Fibroblast of lung (primary cell): ENCODE measurements at regions not wholly inside any gene's neighbourhood (a gene's known extent, or its start where the extent isn't known, plus 50 kb on each side); places are given as distances from the start of the nearest gene placed in this dataset.

Source experiments
- DNase-seq, 2 donors: peaks; one replicate each; pipeline versions ENCODE4 v3.0.0 to v3.0.0-alpha.2; 2010; ENCODE audit warnings: low read depth in 2 of 2
- H2AFZ ChIP-seq: 2 replicates; pipeline ENCODE4 v1.5.1; 2012; ENCODE audit warnings: low read length, control low read depth, inconsistent platforms
- H3K27ac ChIP-seq: 2 replicates; pipeline ENCODE4 v1.5.1; 2011; ENCODE audit warnings: low read length, control low read depth; ENCODE audit not compliant: insufficient read depth
- H3K27me3 ChIP-seq: 2 replicates; pipeline ENCODE4 v1.5.1; 2011; ENCODE audit warnings: mild to moderate bottlenecking, low read length; ENCODE audit not compliant: control insufficient read depth, insufficient read depth
- H3K36me3 ChIP-seq: 2 replicates; pipeline ENCODE4 v1.5.1; 2011; ENCODE audit warnings: low read length; ENCODE audit not compliant: control insufficient read depth, insufficient read depth
- H3K4me1 ChIP-seq: 2 replicates; pipeline ENCODE4 v1.5.1; 2011; ENCODE audit warnings: low read length; ENCODE audit not compliant: control insufficient read depth, insufficient read depth; ENCODE audit errors: extremely low read depth
- H3K4me2 ChIP-seq: 2 replicates; pipeline ENCODE4 v1.5.1; 2011; ENCODE audit warnings: low read length, control low read depth; ENCODE audit not compliant: insufficient read depth; ENCODE audit errors: extremely low read depth
- H3K4me3 ChIP-seq, 4 experiments: fragments of 200-600 bp in 1 of 4; sonication (generic) in 1 of 4; replicated peaks in 1 of 4; 2 replicates each; pipeline ENCODE4 v1.5.1; 2011 to 2016; ENCODE audit warnings: low read length in 4 of 4, low read depth in 3 of 4, mild to moderate bottlenecking in 3 of 4, control low read depth in 2 of 4, inconsistent platforms in 1 of 4, mixed read lengths in 1 of 4; ENCODE audit not compliant: insufficient read depth in 1 of 4; ENCODE audit errors: control extremely low read depth in 1 of 4
- H3K79me2 ChIP-seq: 2 replicates; pipeline ENCODE4 v1.5.1; 2012; ENCODE audit warnings: mild to moderate bottlenecking, low read length, inconsistent platforms; ENCODE audit not compliant: control insufficient read depth, insufficient read depth
- H3K9ac ChIP-seq: 2 replicates; pipeline ENCODE4 v1.5.1; 2011; ENCODE audit warnings: mild to moderate bottlenecking, low read length, control low read depth; ENCODE audit not compliant: insufficient read depth
- H3K9me3 ChIP-seq: 2 replicates; pipeline ENCODE4 v1.5.1; 2012; ENCODE audit warnings: low read depth, low read length; ENCODE audit not compliant: control insufficient read depth, insufficient read depth
- H4K20me1 ChIP-seq: 2 replicates; pipeline ENCODE4 v1.5.1; 2011; ENCODE audit warnings: low read length; ENCODE audit not compliant: control insufficient read depth, insufficient read depth; ENCODE audit errors: extremely low read depth
- EZH2 ChIP-seq: IDR thresholded peaks from 2 replicates; pipeline ENCODE4 v1.5.1; 2012; ENCODE audit warnings: low read length, control low read depth, mild to moderate bottlenecking; ENCODE audit errors: missing control alignments
- TF ChIP-seq, protein P1 (sequence below), 2 donors: IDR thresholded peaks in 1 of 2; conservative IDR thresholded peaks in 1 of 2; 1 replicate in 1 of 2; 2 replicates in 1 of 2; pipeline ENCODE4 v1.5.1; 2011 to 2012; ENCODE audit warnings: low read length in 2 of 2, control low read depth in 1 of 2, inconsistent platforms in 1 of 2, low read depth in 1 of 2, mild to moderate bottlenecking in 1 of 2

GRCh38 chr12:128164533-128164932, 102.4 kb upstream of the TMEM132C start:
- Histone ChIP-seq H2AFZ (no peak overlapping the region), H4K20me1 (no peaks in the 10 kb centered on the region), H3K4me1 (no peaks in the 10 kb centered on the region), H3K9ac (no peak overlapping the region), H3K27me3 (no peaks in the 10 kb centered on the region), H3K36me3 (no peaks in the 10 kb centered on the region), H3K27ac (no peak overlapping the region), H3K4me2 (no peak overlapping the region), H3K79me2 (no peaks in the 10 kb centered on the region), H3K9me3 (peaks cover 3% of the 10 kb centered on the region), H3K4me3 (no peak overlapping the region)
- no peak for DNase-seq
- TF ChIP-seq, protein P1, sequence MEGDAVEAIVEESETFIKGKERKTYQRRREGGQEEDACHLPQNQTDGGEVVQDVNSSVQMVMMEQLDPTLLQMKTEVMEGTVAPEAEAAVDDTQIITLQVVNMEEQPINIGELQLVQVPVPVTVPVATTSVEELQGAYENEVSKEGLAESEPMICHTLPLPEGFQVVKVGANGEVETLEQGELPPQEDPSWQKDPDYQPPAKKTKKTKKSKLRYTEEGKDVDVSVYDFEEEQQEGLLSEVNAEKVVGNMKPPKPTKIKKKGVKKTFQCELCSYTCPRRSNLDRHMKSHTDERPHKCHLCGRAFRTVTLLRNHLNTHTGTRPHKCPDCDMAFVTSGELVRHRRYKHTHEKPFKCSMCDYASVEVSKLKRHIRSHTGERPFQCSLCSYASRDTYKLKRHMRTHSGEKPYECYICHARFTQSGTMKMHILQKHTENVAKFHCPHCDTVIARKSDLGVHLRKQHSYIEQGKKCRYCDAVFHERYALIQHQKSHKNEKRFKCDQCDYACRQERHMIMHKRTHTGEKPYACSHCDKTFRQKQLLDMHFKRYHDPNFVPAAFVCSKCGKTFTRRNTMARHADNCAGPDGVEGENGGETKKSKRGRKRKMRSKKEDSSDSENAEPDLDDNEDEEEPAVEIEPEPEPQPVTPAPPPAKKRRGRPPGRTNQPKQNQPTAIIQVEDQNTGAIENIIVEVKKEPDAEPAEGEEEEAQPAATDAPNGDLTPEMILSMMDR (conservative IDR thresholded peaks at IDR 0.05 in 1 of 2, IDR thresholded peaks at IDR 0.05 in 1 of 2; ENCODE audit: low read depth in 1 of 2, low read length in 2 of 2): no peak
- no peak for TF ChIP-seq EZH2

DNA sequence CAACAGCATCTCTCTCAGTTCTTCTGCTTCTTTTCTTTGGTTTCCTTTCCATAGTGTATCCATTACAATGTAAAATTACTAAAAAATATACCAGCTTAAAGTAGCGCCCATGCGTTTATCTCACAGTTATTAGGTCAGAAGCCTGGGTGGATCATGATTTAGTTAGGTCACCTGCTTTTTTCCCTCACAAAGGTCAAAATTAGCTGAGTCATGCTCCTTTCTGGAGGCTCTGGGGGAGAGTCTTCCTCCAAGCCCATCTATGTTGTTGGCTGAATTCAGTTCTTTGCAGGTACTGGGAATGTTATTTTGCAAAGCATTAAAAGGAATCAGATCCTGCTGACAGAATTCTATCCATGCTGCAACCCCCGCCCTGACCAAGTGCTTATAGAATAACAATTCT, 101.6 kb upstream of the TMEM132C start:
- no peak overlapping the region for H3K4me2 ChIP-seq
- no peaks in the 10 kb centered on the region for H3K27me3 ChIP-seq
- no peak overlapping the region for H2AFZ ChIP-seq
- H4K20me1 ChIP-seq: no peaks in the 10 kb centered on the region
- H3K27ac ChIP-seq: no peak overlapping the region
- H3K9me3 ChIP-seq: peaks cover 3% of the 10 kb centered on the region
- H3K4me3 ChIP-seq: no peak overlapping the region
- no peaks in the 10 kb centered on the region for H3K4me1 ChIP-seq
- H3K36me3 ChIP-seq: no peaks in the 10 kb centered on the region
- H3K79me2 ChIP-seq: no peaks in the 10 kb centered on the region
- H3K9ac ChIP-seq: no peak overlapping the region
- TF ChIP-seq, protein P1 (conservative IDR thresholded peaks at IDR 0.05 in 1 of 2, IDR thresholded peaks at IDR 0.05 in 1 of 2; ENCODE audit: low read depth in 1 of 2, low read length in 2 of 2): no peak
- TF ChIP-seq EZH2: no peak
- DNase-seq: no peak

DNA sequence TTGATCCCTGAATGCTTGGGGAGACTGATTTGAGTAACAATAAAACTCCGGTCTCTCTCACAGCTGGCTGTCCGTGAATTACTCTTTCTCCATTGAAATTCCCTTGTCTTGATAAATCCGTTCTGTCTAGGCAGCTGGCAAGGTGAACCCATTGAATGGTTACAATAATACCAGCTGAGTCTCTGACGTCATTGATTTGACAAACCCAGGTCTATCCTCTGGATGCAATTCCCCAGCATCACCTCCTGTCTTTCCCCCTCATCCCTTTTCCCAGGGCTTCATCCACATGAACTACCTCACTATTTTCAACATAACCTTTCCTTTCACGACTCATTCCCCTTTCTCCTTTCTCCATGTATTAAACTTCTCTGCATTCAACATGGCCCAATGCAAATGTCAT, 98.7 kb upstream of the TMEM132C start:
- Histone ChIP-seq H3K79me2 (no peaks in the 10 kb centered on the region), H3K27ac (no peak overlapping the region), H3K4me1 (no peaks in the 10 kb centered on the region), H3K4me2 (no peak overlapping the region), H3K36me3 (no peaks in the 10 kb centered on the region), H3K27me3 (no peaks in the 10 kb centered on the region), H3K4me3 (no peak overlapping the region), H2AFZ (no peak overlapping the region), H3K9me3 (peaks cover 3% of the 10 kb centered on the region), H4K20me1 (no peaks in the 10 kb centered on the region), H3K9ac (no peak overlapping the region)
- DNase-seq: no peak
- TF ChIP-seq, protein P1 (conservative IDR thresholded peaks at IDR 0.05 in 1 of 2, IDR thresholded peaks at IDR 0.05 in 1 of 2; ENCODE audit: low read depth in 1 of 2, low read length in 2 of 2): no peak
- no peak for TF ChIP-seq EZH2
